ENCODE measurements at regions not wholly inside any gene's neighbourhood (a gene's known extent, or its start where the extent isn't known, plus 50 kb on each side); places are given as distances from the start of the nearest gene placed in this dataset.
"Not testable (repeated sequence)": the region's sequence is repeated elsewhere in the genome, so short reads cannot be mapped to it uniquely, and the experiment has no call there.

DNA sequence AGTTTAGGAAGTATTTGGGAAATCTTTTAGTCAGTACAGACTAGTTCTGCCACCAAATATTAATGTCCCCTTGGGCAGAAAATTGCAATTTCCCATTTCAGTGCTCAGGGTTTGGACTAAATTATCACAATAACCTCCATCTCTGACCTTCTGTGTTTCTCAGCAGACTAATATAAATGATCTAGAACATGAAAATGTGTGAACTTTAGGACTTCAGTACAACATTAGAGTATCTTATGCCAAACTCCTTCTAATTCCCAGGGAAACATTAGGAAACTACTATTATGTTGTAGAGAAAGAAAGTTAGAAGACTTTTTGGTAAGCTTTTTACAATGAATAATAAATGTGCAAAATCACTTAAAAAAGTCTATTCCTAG is 1087.6 kb upstream of the CITED2 start:
- peaks cover 44% of the 10 kb centered on the region for H3K36me3 Mint-ChIP-seq (ENCODE audit: low read depth)
- peaks cover 61% of the 10 kb centered on the region for H3K4me1 Mint-ChIP-seq (ENCODE audit: low read depth)
- peak overlapping the region; percentile 95 for H3K27ac Mint-ChIP-seq
- no peaks in the 10 kb centered on the region; the same call in 1 of the 2 replicates for H3K27me3 Mint-ChIP-seq (ENCODE audit: insufficient read depth)
- DNase-seq, result no peak
- TF ChIP-seq, protein P1, sequence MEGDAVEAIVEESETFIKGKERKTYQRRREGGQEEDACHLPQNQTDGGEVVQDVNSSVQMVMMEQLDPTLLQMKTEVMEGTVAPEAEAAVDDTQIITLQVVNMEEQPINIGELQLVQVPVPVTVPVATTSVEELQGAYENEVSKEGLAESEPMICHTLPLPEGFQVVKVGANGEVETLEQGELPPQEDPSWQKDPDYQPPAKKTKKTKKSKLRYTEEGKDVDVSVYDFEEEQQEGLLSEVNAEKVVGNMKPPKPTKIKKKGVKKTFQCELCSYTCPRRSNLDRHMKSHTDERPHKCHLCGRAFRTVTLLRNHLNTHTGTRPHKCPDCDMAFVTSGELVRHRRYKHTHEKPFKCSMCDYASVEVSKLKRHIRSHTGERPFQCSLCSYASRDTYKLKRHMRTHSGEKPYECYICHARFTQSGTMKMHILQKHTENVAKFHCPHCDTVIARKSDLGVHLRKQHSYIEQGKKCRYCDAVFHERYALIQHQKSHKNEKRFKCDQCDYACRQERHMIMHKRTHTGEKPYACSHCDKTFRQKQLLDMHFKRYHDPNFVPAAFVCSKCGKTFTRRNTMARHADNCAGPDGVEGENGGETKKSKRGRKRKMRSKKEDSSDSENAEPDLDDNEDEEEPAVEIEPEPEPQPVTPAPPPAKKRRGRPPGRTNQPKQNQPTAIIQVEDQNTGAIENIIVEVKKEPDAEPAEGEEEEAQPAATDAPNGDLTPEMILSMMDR (IDR thresholded peaks at IDR 0.05), result no peak
- peaks cover 15% of the 10 kb centered on the region for H3K9me3 Mint-ChIP-seq
- H3K4me3 Mint-ChIP-seq, result peak overlapping the region; percentile 63

DNA sequence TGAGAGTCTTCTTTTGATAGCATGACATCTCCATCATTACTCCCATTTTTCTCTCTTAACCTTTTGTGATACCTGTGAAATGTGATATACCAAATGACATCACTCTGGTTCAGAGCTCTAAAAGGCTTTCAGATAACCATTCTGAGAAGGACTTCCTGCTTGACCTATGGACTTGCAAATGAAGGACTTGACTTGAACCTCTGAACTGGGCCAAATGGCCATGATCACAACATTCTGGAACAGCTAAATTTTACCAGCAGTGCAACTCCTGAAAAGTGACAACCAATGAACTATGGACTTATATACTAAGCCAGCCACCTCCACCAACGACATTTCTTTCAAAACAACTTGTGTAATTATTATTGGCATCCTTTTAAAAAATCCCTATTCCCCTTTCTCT is 1085.8 kb upstream of the CITED2 start:
- peaks cover 46% of the 10 kb centered on the region for H3K36me3 Mint-ChIP-seq (ENCODE audit: low read depth)
- no peak overlapping the region for H3K4me3 Mint-ChIP-seq
- peaks cover 11% of the 10 kb centered on the region for H3K9me3 Mint-ChIP-seq
- TF ChIP-seq, protein P1 (IDR thresholded peaks at IDR 0.05), result no peak
- DNase-seq, result no peak
- no peaks in the 10 kb centered on the region for H3K27me3 Mint-ChIP-seq (ENCODE audit: insufficient read depth)
- H3K4me1 Mint-ChIP-seq (ENCODE audit: low read depth), result peaks cover 62% of the 10 kb centered on the region
- H3K27ac Mint-ChIP-seq, result no peak overlapping the region

DNA sequence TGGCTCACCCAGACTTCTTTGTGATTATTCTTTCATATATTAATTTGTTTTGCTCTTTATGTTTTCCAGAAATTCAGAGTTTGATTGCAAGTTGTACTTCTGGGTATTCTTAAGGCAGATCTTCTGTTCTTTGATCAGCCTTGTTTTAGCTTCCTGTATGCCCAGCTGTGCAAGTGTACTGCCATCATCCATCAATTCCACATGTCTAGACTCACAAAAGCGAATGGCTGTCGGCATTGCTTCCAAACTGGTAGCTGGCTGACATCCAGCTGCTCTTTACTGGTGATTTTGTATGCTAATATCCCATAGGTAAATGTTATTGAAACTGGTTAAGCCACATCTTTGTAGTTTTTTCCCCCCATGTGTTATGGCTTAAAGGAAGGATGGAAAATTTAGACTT is 1084.8 kb upstream of the CITED2 start:
- Mint-ChIP-seq H3K36me3 (ENCODE audit: low read depth) (peaks cover 53% of the 10 kb centered on the region), H3K27ac (no peak overlapping the region), H3K4me1 (ENCODE audit: low read depth) (peaks cover 58% of the 10 kb centered on the region), H3K27me3 (ENCODE audit: insufficient read depth) (no peaks in the 10 kb centered on the region), H3K9me3 (peaks cover 22% of the 10 kb centered on the region), H3K4me3 (no peak overlapping the region)
- DNase-seq, result no peak
- TF ChIP-seq, protein P1 (IDR thresholded peaks at IDR 0.05), result no peak

DNA sequence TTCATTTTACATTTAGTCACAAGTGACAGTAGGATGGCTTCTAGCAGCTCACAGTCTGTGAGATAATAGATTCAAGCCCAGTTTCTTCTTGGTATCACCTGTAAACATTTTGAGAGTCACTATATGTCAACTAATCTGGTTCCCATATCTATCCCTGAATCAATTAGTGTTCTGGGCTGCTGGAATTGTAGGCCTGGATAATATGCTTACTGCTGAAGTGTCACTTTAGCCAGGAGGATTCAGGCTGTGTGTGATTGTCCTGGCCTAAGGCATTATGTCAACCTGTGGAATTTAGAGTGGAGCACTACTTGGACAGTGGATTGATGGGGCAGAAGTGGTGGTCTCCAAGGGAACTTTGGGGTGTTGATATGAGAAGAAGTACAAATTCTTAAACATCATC is 1071.8 kb upstream of the CITED2 start:
- H3K36me3 Mint-ChIP-seq (ENCODE audit: low read depth), result peaks cover 12% of the 10 kb centered on the region; the same call in 1 of the 2 replicates
- H3K4me1 Mint-ChIP-seq (ENCODE audit: low read depth), result peaks cover 21% of the 10 kb centered on the region
- TF ChIP-seq, protein P1 (IDR thresholded peaks at IDR 0.05), result no peak
- no peak overlapping the region for H3K4me3 Mint-ChIP-seq
- no peaks in the 10 kb centered on the region for H3K27me3 Mint-ChIP-seq (ENCODE audit: insufficient read depth)
- DNase-seq, result no peak
- H3K27ac Mint-ChIP-seq, result no peak overlapping the region
- 0 out of 2 replicates have a peak, but pooled peaks cover 4% of the 10 kb centered on the region for H3K9me3 Mint-ChIP-seq

DNA sequence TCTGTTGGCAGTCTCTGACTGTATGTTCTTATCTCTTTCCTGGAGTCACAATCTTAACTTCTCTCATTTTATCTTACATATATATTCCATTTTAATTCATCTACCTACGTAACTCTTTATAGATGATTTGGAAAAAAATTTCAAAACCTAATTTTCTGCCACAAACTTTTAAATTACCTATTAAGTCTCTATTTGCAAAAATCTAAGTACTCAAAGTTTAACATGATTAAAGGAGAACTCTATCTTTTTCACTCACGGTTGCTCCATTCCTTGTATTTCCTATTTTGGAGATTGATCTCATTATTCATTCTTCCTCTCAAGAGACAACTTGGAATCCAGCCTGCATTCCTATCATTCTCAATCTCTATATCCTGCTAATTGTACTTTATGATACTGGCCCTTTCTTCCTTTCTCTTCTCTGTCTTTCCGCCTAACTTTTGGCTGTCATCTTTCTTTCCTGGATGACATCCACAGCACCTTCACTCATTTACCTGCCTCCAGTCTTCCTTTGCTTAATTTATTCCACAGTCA is 1071.1 kb upstream of the CITED2 start:
- TF ChIP-seq, protein P1 (IDR thresholded peaks at IDR 0.05), result no peak
- peak; percentile 43 for DNase-seq
- H3K36me3 Mint-ChIP-seq (ENCODE audit: low read depth), result peaks cover 12% of the 10 kb centered on the region; the same call in 1 of the 2 replicates

DNA sequence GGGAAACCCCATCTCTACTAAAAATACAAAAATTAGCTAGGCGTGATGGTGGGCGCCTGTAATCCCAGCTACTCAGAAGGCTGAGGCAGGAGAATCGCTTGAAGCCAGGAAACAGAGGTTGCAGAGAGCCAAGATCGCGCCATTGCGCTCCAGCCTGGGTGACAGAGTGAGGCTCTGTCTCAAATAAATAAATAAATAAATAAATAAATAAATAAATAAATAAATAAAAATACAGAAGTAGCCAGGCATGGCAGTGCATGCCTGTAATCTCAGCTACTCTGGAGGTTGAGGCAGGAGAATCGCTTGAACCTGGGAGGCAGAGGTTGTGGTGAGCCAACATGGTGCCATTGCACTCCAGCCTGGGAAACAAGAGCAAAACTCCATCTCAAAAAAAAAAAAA is 1068.7 kb upstream of the CITED2 start:
- H3K27me3 Mint-ChIP-seq (ENCODE audit: insufficient read depth); H3K36me3 Mint-ChIP-seq (ENCODE audit: low read depth); DNase-seq; H3K4me3 Mint-ChIP-seq; H3K9me3 Mint-ChIP-seq; H3K27ac Mint-ChIP-seq: not testable (repeated sequence)
- H3K4me1 Mint-ChIP-seq (ENCODE audit: low read depth), result peaks cover 40% of the 10 kb centered on the region

More for the DNA sequence above, 1071.1 kb upstream of the CITED2 start:
- 0 out of 2 replicates have a peak, but pooled peaks cover 2% of the 10 kb centered on the region for H3K9me3 Mint-ChIP-seq
- no peak overlapping the region for H3K27ac Mint-ChIP-seq
- H3K4me3 Mint-ChIP-seq, result no peak overlapping the region
- no peaks in the 10 kb centered on the region for H3K27me3 Mint-ChIP-seq (ENCODE audit: insufficient read depth)
- H3K4me1 Mint-ChIP-seq (ENCODE audit: low read depth), result peaks cover 21% of the 10 kb centered on the region

Measured in HFFc6 (cell line).